ENCODE measurements at regions not wholly inside any gene's neighbourhood (a gene's known extent, or its start where the extent isn't known, plus 50 kb on each side); places are given as distances from the start of the nearest gene placed in this dataset.
A peak's percentile ranks its signal among the peaks of the same experiment; 100 is the strongest.

- Histone ChIP-seq H3K27me3 (no peaks in the 10 kb centered on the region), H3K36me3 (no peaks in the 10 kb centered on the region), H3K4me1 (peaks cover 8 to 59% (median 17%) of the 10 kb centered on the region in 4 donors), H3K9me3 (no peaks in the 10 kb centered on the region), H3K4me3 (no peak overlapping the region), H3K27ac (peak overlapping the region in 2 of 4 donors; percentile 9 to 39)
- peak in 1 of 2 donors; percentile 80 for ATAC-seq (ENCODE audit: low FRiP score in 2 of 2)
- no peak for TF ChIP-seq POLR2AphosphoS5 (IDR thresholded peaks at IDR 0.05)
- TF ChIP-seq CTCF (IDR thresholded peaks at IDR 0.05) = no peak
- no peak for TF ChIP-seq EP300 (IDR thresholded peaks at IDR 0.05)
- no peak for TF ChIP-seq POLR2A (IDR thresholded peaks at IDR 0.05)
- 21 to 31% methylated on average over 3 of the region's 3 CpGs for WGBS, 2 donors
- peak in 1 of 2 donors; percentile 46 for DNase-seq
Measured at GRCh38 chr12:69102856-69103255, 136.5 kb upstream of the CPSF6 start.

GRCh38 chr12:69105101-69105962 is 134.0 kb upstream of the CPSF6 start:
- DNase-seq (no peak), ATAC-seq (ENCODE audit: low FRiP score in 2 of 2) (no peak)
- Histone ChIP-seq H3K4me3 (no peak overlapping the region), H3K9me3 (no peaks in the 10 kb centered on the region), H3K27me3 (no peaks in the 10 kb centered on the region), H3K4me1 (peaks cover 14 to 70% (median 23%) of the 10 kb centered on the region in 4 donors), H3K36me3 (no peaks in the 10 kb centered on the region), H3K27ac (peak overlapping the region in 3 of 4 donors; percentile 53 to 81 (median 60))
- no peak for TF ChIP-seq POLR2A (IDR thresholded peaks at IDR 0.05)
- no peak for TF ChIP-seq EP300 (IDR thresholded peaks at IDR 0.05)
- no peak for TF ChIP-seq CTCF (IDR thresholded peaks at IDR 0.05)
- TF ChIP-seq POLR2AphosphoS5 (IDR thresholded peaks at IDR 0.05) = no peak
- WGBS, 2 donors = 65 to 73% methylated on average over 3 of the region's 3 CpGs

GRCh38 chr12:69106482-69107118 is 132.8 kb upstream of the CPSF6 start:
- 58 to 77% methylated on average over 2 of the region's 2 CpGs for WGBS, 2 donors
- peak in 1 of 2 donors; percentile 58 for DNase-seq
- peak in 1 of 2 donors; percentile 59 for ATAC-seq (ENCODE audit: low FRiP score in 2 of 2)

GRCh38 chr12:69107541-69107940 is 131.8 kb upstream of the CPSF6 start:
- ATAC-seq (ENCODE audit: low FRiP score in 2 of 2) = no peak
- H3K4me1 ChIP-seq = peaks cover 12 to 72% (median 26%) of the 10 kb centered on the region in 4 donors
- H3K9me3 ChIP-seq = no peaks in the 10 kb centered on the region
- TF ChIP-seq EP300 (IDR thresholded peaks at IDR 0.05) (no peak), POLR2A (IDR thresholded peaks at IDR 0.05) (no peak), POLR2AphosphoS5 (IDR thresholded peaks at IDR 0.05) (no peak), CTCF (IDR thresholded peaks at IDR 0.05) (no peak)
- DNase-seq = no peak
- H3K4me3 ChIP-seq = no peak overlapping the region
- WGBS, 2 donors = 67 to 77% methylated on average over 1 of the region's 1 CpG
- no peaks in the 10 kb centered on the region for H3K36me3 ChIP-seq
- peak overlapping the region; percentile 53 to 72 (median 60) for H3K27ac ChIP-seq
- no peaks in the 10 kb centered on the region for H3K27me3 ChIP-seq

More at GRCh38 chr12:69106482-69107118, 132.8 kb upstream of the CPSF6 start:
- Histone ChIP-seq H3K27ac (peak overlapping the region; percentile 53 to 81 (median 60)), H3K4me3 (no peak overlapping the region), H3K27me3 (no peaks in the 10 kb centered on the region), H3K4me1 (peaks cover 14 to 70% (median 22%) of the 10 kb centered on the region in 4 donors), H3K9me3 (no peaks in the 10 kb centered on the region), H3K36me3 (no peaks in the 10 kb centered on the region)
- TF ChIP-seq EP300 (IDR thresholded peaks at IDR 0.05) (peak in 1 of 4 donors; percentile 46), POLR2A (IDR thresholded peaks at IDR 0.05) (no peak), POLR2AphosphoS5 (IDR thresholded peaks at IDR 0.05) (no peak)

- no peaks in the 10 kb centered on the region for H3K9me3 ChIP-seq
- TF ChIP-seq POLR2A (IDR thresholded peaks at IDR 0.05) (no peak), CTCF (IDR thresholded peaks at IDR 0.05) (peak in 3 of 6 experiments; percentile 7 to 45 (median 25)), EP300 (IDR thresholded peaks at IDR 0.05) (peak in 1 of 4 donors; percentile 30)
- ATAC-seq (ENCODE audit: low FRiP score in 2 of 2) (peak; percentile 55 to 86), DNase-seq (peak in 1 of 2 donors; percentile 42)
- H3K27me3 ChIP-seq = no peaks in the 10 kb centered on the region
- peak overlapping the region; percentile 53 to 72 (median 60) for H3K27ac ChIP-seq
- H3K4me1 ChIP-seq = peaks cover 7 to 72% (median 28%) of the 10 kb centered on the region in 4 donors
- no peaks in the 10 kb centered on the region for H3K36me3 ChIP-seq
- 30 to 31% methylated on average over 2 of the region's 2 CpGs for WGBS, 2 donors
- no peak overlapping the region for H3K4me3 ChIP-seq
Measured at GRCh38 chr12:69108037-69108436, 131.3 kb upstream of the CPSF6 start.
